ENCODE measurements at regions not wholly inside any gene's neighbourhood (a gene's known extent, or its start where the extent isn't known, plus 50 kb on each side); places are given as distances from the start of the nearest gene placed in this dataset.
A peak's percentile ranks its signal among the peaks of the same experiment; 100 is the strongest.

DNA sequence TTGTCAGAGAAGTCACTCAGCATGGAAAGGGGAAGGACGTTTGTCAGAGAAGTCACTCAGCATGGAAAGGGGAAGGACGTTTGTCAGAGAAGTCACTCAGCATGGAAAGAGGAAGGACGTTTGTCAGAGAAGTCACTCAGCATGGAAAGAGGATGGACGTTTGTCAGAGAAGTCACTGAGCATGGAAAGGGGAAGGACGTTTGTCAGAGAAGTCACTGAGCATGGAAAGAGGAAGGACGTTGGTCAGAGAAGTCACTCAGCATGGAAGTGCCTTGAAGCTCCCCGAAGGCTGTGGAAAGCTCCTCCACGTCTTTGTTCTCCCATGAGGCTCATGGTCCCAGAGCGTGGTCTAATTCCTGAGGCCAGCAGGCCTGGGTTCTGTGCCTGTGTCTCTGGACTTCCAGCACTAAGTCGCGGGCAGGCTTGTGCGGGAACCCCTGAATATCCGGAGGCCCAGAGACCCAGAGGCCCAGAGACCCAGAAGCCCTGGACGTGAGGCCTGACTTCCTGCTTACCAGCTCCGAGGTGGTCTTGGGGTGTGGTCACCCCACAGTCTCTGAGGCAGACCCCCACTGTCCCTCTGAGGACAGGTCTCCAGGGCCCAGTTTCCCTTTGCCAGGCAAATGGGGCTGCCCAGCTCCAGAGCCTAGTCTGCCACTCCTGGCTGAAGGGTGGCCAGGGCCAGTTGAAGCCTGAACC lies 70.4 kb upstream of the TWIST2 start:
- peaks cover 6% of the 10 kb centered on the region for H3K9me3 Mint-ChIP-seq (ENCODE audit: unreplicated experiment)
- no peak overlapping the region for H3K4me3 Mint-ChIP-seq (ENCODE audit: unreplicated experiment)
- no peaks in the 10 kb centered on the region for H3K4me1 Mint-ChIP-seq (ENCODE audit: unreplicated experiment)
- no peak overlapping the region for H3K27ac Mint-ChIP-seq (ENCODE audit: unreplicated experiment)
- DNase-seq (ENCODE audit: low spot score): no peak
- peaks cover 8% of the 10 kb centered on the region for H3K36me3 Mint-ChIP-seq (ENCODE audit: low read depth, unreplicated experiment)
- TF ChIP-seq, protein P1, sequence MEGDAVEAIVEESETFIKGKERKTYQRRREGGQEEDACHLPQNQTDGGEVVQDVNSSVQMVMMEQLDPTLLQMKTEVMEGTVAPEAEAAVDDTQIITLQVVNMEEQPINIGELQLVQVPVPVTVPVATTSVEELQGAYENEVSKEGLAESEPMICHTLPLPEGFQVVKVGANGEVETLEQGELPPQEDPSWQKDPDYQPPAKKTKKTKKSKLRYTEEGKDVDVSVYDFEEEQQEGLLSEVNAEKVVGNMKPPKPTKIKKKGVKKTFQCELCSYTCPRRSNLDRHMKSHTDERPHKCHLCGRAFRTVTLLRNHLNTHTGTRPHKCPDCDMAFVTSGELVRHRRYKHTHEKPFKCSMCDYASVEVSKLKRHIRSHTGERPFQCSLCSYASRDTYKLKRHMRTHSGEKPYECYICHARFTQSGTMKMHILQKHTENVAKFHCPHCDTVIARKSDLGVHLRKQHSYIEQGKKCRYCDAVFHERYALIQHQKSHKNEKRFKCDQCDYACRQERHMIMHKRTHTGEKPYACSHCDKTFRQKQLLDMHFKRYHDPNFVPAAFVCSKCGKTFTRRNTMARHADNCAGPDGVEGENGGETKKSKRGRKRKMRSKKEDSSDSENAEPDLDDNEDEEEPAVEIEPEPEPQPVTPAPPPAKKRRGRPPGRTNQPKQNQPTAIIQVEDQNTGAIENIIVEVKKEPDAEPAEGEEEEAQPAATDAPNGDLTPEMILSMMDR (IDR thresholded peaks at IDR 0.05; ENCODE audit: unreplicated experiment): no peak
- H3K27me3 Mint-ChIP-seq (ENCODE audit: unreplicated experiment): peaks cover 7% of the 10 kb centered on the region

DNA sequence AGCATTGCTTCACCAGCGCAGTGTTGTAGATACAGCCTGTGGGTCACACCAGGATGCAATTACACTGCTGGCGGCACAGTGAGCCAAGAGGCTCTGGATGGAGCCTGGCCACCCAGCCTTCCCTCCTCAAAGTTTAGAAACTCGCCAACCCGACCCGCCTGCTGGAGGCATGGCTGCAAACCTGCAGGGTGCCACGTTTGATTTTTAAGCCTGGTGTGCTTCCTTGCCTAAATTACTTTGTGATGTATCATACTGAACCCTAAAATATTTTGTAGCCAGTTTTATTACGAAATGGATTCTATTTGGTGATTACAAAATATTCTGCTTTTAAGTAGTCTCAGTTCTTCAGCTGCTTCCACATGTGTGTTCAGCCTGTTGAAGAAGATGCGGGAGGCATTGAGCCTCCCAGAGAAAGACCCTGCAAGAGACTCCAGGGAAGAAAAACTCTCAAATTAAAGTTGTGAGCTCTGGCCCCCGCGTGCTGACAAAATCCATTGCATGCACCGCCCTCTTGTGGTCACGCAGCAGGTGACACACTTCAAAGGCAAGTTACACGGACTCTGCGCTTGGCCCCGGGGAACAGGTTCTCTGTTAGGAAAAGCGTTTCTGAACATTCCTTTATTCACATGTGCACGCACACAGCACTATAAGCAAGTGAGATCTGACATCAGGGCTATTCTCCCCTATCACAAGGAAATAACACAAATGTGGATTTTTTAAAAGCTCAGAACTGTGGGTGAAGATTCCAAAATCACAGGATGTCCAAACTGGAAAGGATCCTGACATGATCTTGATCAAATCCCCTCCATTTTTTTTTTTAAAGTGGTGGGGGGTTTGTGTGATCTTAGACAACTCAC lies 63.0 kb upstream of the TWIST2 start:
- Mint-ChIP-seq H3K4me1 (ENCODE audit: unreplicated experiment) (no peaks in the 10 kb centered on the region), H3K36me3 (ENCODE audit: low read depth, unreplicated experiment) (no peaks in the 10 kb centered on the region)

DNA sequence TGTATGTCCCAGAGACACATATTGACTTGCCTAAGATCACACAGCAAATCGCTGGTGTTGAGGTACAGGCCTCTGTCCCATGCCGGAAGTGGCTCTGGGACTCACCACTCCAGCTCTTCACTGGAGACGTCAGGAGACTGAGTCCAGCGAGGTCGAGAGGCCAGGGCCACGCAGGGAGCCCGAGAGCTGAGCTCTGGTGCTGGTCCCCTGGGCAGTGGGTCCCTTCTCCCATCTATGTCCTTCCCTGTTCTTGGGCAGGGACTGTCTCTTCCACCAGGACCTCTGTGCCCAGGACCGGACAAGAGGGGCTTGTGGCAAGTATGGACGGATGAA lies 62.4 kb upstream of the TWIST2 start:
- no peak for DNase-seq (ENCODE audit: low spot score)
- no peak overlapping the region for H3K4me3 Mint-ChIP-seq (ENCODE audit: unreplicated experiment)
- TF ChIP-seq, protein P1 (IDR thresholded peaks at IDR 0.05; ENCODE audit: unreplicated experiment): no peak
- no peaks in the 10 kb centered on the region for H3K4me1 Mint-ChIP-seq (ENCODE audit: unreplicated experiment)
- H3K36me3 Mint-ChIP-seq (ENCODE audit: low read depth, unreplicated experiment): no peaks in the 10 kb centered on the region
- no peak overlapping the region for H3K27ac Mint-ChIP-seq (ENCODE audit: unreplicated experiment)
- no peaks in the 10 kb centered on the region for H3K9me3 Mint-ChIP-seq (ENCODE audit: unreplicated experiment)
- H3K27me3 Mint-ChIP-seq (ENCODE audit: unreplicated experiment): no peaks in the 10 kb centered on the region

More for the DNA sequence above, 63.0 kb upstream of the TWIST2 start:
- H3K27ac Mint-ChIP-seq (ENCODE audit: unreplicated experiment): no peak overlapping the region
- H3K27me3 Mint-ChIP-seq (ENCODE audit: unreplicated experiment): no peaks in the 10 kb centered on the region
- TF ChIP-seq, protein P1 (IDR thresholded peaks at IDR 0.05; ENCODE audit: unreplicated experiment): peak; percentile 89
- no peaks in the 10 kb centered on the region for H3K9me3 Mint-ChIP-seq (ENCODE audit: unreplicated experiment)
- peak; percentile 69 for DNase-seq (ENCODE audit: low spot score)
- no peak overlapping the region for H3K4me3 Mint-ChIP-seq (ENCODE audit: unreplicated experiment)

DNA sequence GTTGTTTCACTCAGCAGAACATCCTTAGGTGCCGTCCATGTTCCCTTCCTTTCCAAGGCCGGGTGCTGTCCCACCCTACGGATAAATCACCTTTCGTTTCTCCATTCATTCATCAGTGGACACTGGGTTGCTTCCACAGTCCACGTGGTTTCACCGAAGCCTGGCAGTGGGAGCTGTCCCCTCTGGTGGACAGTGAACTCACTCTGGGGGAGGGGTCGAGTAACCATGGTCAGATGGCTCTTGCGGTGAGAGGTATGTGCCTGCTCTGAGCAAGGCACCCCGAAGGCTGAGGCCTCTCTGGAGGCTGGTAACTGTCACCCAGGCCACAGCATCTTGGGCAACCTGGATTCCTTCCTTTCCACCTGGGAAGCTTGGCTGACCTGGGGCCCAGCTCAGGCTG lies 61.5 kb upstream of the TWIST2 start:
- Mint-ChIP-seq H3K36me3 (ENCODE audit: low read depth, unreplicated experiment) (no peaks in the 10 kb centered on the region), H3K9me3 (ENCODE audit: unreplicated experiment) (no peaks in the 10 kb centered on the region), H3K27me3 (ENCODE audit: unreplicated experiment) (no peaks in the 10 kb centered on the region), H3K27ac (ENCODE audit: unreplicated experiment) (no peak overlapping the region), H3K4me3 (ENCODE audit: unreplicated experiment) (no peak overlapping the region), H3K4me1 (ENCODE audit: unreplicated experiment) (no peaks in the 10 kb centered on the region)
- TF ChIP-seq, protein P1 (IDR thresholded peaks at IDR 0.05; ENCODE audit: unreplicated experiment): no peak
- no peak for DNase-seq (ENCODE audit: low spot score)

Data from endothelial cell (in vitro differentiated cells).